NCI-H526 treated with DMSO at 0.1 percent for 48 hours (cell line): ENCODE measurements at regions not wholly inside any gene's neighbourhood (a gene's known extent, or its start where the extent isn't known, plus 50 kb on each side); places are given as distances from the start of the nearest gene placed in this dataset.
"Not testable (repeated sequence)": the region's sequence is repeated elsewhere in the genome, so short reads cannot be mapped to it uniquely, and the experiment has no call there.

ENCODE experiments used
- DNase-seq: peaks from one replicate; lab custom pipeline; 2025; lab: John Stamatoyannopoulos, UW

- DNase-seq, result no peak
Observed at GRCh38 chr6:137623293-137623692, 129.1 kb upstream of the OLIG3 start.

GRCh38 chr6:137625100-137625661 is 131.0 kb upstream of the OLIG3 start:
- DNase-seq, result no peak

- DNase-seq, result no peak
Observed at GRCh38 chr6:137625808-137626207, 131.6 kb upstream of the OLIG3 start.

- DNase-seq, result no peak
Observed at GRCh38 chr6:137630666-137631065, 136.5 kb upstream of the OLIG3 start.

GRCh38 chr6:137631323-137631722 is 137.1 kb upstream of the OLIG3 start:
- no peak for DNase-seq

DNA sequence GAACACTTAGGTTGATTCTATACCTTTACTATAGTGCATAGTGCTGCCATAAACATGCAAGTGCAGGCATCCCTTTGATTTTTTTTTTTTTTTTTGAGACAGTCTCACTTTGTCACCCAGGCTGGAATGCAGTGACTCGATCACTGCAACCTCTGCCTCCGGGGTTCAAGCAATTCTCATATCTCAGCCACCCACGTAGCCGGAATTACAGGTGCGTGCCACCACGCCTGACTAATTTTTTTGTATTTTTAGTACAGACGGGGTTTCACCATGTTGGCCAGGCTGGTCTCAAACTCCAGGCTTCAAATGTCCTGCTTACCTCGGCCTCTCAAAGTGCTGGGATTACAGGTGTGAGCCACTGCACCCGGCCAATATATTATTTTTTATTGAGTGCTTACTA is 140.0 kb upstream of the OLIG3 start:
- DNase-seq, result not testable (repeated sequence)

GRCh38 chr6:137637121-137637520 is 142.9 kb upstream of the OLIG3 start:
- no peak for DNase-seq

GRCh38 chr6:137638926-137639706 is 144.9 kb upstream of the OLIG3 start:
- no peak for DNase-seq

DNA sequence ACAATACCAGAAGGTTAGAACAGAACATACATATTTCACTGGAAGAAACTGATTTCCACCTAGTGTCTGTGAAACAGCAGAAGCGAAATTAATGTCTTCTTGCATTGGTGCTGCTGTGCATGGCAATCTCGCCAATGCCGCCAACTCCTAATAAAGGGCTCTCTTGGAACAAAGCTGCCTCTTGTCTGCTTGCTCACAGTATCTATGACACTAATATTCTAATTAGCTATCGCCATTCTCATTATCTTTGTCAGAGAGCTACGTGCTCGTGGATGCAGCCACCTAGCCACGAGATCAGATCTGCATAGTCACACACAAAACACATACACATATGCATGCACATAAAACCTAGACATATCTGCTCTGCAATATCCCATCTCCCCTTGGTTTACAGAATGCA is 145.9 kb upstream of the OLIG3 start:
- peak; percentile 21 for DNase-seq

GRCh38 chr6:137641474-137642077 is 147.4 kb upstream of the OLIG3 start:
- peak; percentile 60 for DNase-seq

- peak; percentile 58 for DNase-seq
Observed at GRCh38 chr6:137643210-137643609, 149.0 kb upstream of the OLIG3 start.

GRCh38 chr6:137643644-137644043 is 149.4 kb upstream of the OLIG3 start:
- not testable (repeated sequence) for DNase-seq

- DNase-seq, result no peak
Observed at GRCh38 chr6:137645850-137646249, 151.7 kb upstream of the OLIG3 start.

DNA sequence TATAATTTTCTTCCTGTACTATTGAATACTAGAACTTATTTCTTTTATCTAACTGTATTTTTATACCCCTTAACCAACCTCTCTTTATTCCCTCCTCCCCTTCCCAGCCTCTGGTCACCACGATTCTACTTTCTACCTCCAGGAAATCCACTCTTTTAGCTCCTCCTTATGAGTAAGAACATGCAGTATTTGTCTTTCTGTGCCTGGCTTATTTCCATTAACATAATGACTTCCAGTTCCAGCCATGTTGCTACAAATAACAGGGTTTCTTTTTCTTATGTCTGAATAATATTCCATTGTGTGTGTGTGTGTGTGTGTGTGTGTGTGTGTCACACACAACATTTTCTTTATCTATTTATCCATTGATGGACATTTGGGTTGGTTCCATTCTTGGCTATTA is 152.3 kb upstream of the OLIG3 start:
- DNase-seq, result no peak

- no peak for DNase-seq
Observed at GRCh38 chr6:137647762-137648447, 153.7 kb upstream of the OLIG3 start.

DNA sequence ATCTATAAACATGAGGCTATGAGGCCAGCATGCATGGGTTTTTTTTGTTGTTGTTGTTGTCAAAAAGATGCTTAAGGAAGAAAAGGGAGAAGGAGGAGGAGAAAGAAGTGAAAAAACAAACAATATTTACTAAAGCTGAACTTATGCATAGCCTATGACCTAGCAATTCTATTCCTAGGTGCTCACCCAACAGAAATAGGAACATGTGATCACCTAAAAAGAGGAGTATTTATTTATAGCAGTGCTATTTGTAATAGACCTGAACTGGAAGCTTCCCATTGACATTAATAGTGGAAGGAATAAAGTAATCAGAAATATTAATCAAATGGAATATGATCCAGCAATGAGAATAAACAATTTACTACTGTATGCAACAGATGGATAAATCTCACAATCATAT is 156.5 kb upstream of the OLIG3 start:
- no peak for DNase-seq

DNA sequence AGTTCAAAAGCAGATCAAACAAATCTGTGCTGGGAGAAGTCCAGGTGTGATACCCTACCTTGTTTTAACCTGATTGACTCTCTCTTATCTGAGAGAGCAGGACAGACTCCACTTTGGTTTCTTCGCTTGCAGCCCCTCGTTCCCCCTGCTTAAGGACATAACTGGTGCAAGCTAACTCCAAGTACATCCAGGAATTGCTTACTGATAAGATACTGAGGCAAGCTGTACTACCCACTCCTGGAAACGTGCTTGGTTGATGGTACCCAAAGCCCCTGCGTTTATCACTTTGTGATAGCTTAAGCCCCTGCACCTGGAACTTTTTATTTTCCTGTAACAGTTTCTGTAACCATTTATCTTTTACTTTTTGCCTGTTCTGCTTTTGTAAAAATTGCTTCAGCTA is 157.0 kb upstream of the OLIG3 start:
- no peak for DNase-seq

GRCh38 chr6:137651591-137652335 is 157.6 kb upstream of the OLIG3 start:
- DNase-seq, result no peak

GRCh38 chr6:137652961-137653705 is 158.9 kb upstream of the OLIG3 start:
- DNase-seq, result no peak

DNA sequence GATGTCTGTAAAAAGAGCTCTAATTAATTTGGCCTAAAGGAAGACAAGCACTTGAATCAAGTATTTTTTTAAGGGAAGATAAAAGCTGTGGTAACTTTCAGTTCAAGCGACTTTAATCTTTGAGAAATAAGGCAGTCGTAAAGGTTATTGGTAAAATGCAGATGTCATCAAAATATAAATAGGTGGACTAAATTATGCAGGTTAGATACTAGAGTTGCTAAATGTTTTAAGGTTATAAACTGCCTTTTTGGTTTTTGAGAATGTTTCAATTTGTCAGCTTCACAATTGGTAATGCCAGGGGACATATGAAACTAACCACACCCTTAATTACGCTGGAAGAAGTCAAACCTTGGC is 159.5 kb upstream of the OLIG3 start:
- DNase-seq, result no peak

DNA sequence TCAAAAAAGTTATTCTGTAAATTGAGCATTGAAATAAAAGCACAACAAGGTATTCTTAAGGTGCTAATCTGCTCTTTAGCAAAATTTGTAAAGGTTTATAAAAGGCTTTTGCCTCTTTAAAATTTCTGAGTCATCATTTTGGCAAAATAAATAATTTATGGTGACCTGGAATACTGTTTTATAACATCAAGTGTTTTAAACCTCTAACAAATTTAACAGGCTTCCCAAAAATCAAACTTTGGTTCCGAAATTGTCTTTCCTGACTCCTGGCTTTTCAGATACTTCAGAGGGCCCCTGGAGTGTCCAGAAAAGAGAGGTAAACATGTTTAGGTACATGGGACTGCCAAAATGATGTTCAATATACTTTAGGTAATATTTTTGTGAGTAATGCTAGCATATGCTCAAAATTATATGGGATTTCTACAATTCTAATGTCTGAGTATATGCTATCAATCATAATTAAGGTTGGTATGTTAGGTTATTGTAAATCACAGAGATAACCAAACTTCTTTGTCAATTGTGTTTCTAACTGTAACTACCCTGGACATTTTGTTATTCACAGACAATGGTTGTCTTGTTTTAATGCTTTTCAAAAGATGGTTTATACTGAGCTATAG is 160.3 kb upstream of the OLIG3 start:
- no peak for DNase-seq
